Naive B cell (primary cell): ENCODE measurements at regions not wholly inside any gene's neighbourhood (a gene's known extent, or its start where the extent isn't known, plus 50 kb on each side); places are given as distances from the start of the nearest gene placed in this dataset.
A peak's percentile ranks its signal among the peaks of the same experiment; 100 is the strongest.

Experiments
- ATAC-seq, 2 donors: fragments of 150-1000 bp; cut with Tn5 transposase; 2 replicates each; pipeline ENCODE4 v1.10.0; 2021; ENCODE audit warnings: low read depth in 2 of 2, mild to moderate bottlenecking in 2 of 2, moderate library complexity in 2 of 2
- DNase-seq: peaks from one replicate; pipeline ENCODE4 v3.0.0; 2022
- H3K27ac Mint-ChIP-seq, 6 donors: one replicate each; pipeline ENCODE4 v1.8.0; 2020 to 2022; ENCODE audit warnings: mild to moderate bottlenecking in 6 of 6, mixed read lengths in 6 of 6, moderate library complexity in 5 of 6, inconsistent platforms in 2 of 6
- H3K27me3 Mint-ChIP-seq, 3 donors: one replicate each; pipeline ENCODE4 v1.8.0; 2021 to 2022; ENCODE audit warnings: mixed read lengths in 3 of 3, mild to moderate bottlenecking in 1 of 3
- H3K36me3 Mint-ChIP-seq, 2 donors: one replicate each; pipeline ENCODE4 v1.8.0; 2020 to 2022; ENCODE audit warnings: mixed read lengths in 2 of 2, inconsistent platforms in 1 of 2, mild to moderate bottlenecking in 1 of 2
- H3K4me1 Mint-ChIP-seq, 3 donors: one replicate each; pipeline ENCODE4 v1.8.0; 2020 to 2022; ENCODE audit warnings: mixed read lengths in 3 of 3, inconsistent platforms in 1 of 3, mild to moderate bottlenecking in 1 of 3, moderate library complexity in 1 of 3
- H3K4me3 Mint-ChIP-seq, 8 donors: one replicate each; pipeline ENCODE4 v1.8.0; 2020 to 2022; ENCODE audit warnings: mild to moderate bottlenecking in 8 of 8, mixed read lengths in 8 of 8, moderate library complexity in 8 of 8, inconsistent platforms in 2 of 8
- H3K9me3 Mint-ChIP-seq, 7 donors: one replicate each; pipeline ENCODE4 v1.8.0; 2020 to 2022; ENCODE audit warnings: mixed read lengths in 7 of 7, mild to moderate bottlenecking in 5 of 7, inconsistent platforms in 2 of 7, moderate library complexity in 1 of 7

DNA sequence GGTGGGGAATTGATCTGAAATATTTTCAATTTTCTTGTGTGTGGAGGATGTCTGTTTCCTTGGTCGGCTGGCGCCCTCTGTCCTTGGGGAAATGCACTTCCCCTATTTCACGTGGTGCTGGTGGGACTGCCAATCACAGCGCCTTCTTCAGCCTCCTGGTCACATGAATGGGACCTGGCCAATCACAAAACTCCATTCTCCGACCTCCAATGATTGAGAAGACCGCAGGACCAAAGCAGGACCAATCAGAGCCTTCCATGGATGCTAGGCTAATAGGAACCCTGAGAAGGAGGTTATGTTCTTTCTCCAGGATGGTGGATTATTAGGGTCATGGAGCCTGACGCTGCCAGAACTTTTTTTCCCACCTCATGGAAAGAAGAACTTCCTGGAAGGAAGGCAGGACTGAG is 188.7 kb downstream of the TTC8 start:
- Mint-ChIP-seq H3K27ac (no peak overlapping the region), H3K4me3 (no peak overlapping the region), H3K27me3 (peaks cover 5 to 13% (median 8%) of the 10 kb centered on the region in 3 donors), H3K9me3 (peaks cover 0 to 5% (median 0%) of the 10 kb centered on the region in 7 donors), H3K4me1 (peaks cover 0 to 3% (median 2%) of the 10 kb centered on the region in 3 donors), H3K36me3 (no peaks in the 10 kb centered on the region)
- DNase-seq, result no peak
- peak in 1 of 2 donors; percentile 40 for ATAC-seq

DNA sequence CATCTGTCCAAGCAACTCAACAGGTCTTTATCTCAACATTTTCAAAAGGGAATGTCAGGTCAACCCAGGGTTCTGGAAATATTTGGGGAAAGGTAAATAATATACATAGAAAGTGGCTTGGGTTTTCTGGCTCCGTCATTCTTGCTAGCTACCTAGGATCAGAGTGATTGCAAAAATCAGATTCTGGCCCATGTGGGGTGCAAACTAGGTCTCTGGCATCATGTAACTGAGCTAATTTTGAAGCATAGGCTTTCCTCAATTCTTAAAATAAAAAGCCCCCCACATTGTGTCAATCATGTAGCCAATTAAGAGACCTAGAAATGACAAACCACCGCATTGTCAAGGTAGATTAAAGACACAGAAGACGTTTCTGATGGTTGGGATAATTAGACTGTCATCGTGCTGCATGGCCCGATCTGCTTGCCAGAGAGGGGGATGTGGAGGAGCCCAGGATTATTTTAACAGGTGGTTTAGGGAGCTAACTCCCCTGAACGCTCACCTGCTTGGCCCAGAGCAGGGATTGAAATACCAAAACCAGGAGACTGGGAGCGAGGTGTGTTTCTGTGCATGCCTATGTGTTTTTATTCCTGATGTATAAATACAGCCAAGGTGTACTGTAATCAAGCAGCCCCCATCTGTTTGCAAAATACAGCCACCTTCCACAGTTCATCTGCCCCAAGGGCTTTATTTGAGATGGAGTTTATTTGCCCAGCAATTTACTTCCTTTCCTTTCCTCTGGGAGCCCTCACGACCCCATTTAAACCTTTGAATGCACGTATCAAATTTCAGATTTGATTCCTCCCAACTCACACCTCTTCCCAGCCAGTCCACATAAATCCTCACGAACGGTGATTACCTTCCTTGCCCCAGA is 189.5 kb downstream of the TTC8 start:
- H3K9me3 Mint-ChIP-seq, result peaks cover 0 to 5% (median 0%) of the 10 kb centered on the region in 7 donors
- H3K27me3 Mint-ChIP-seq, result peaks cover 8 to 9% (median 9%) of the 10 kb centered on the region in 3 donors
- no peak for DNase-seq
- no peak for ATAC-seq
- H3K36me3 Mint-ChIP-seq, result no peaks in the 10 kb centered on the region
- peaks cover 0 to 3% (median 2%) of the 10 kb centered on the region in 3 donors for H3K4me1 Mint-ChIP-seq
- H3K27ac Mint-ChIP-seq, result no peak overlapping the region
- H3K4me3 Mint-ChIP-seq, result no peak overlapping the region

DNA sequence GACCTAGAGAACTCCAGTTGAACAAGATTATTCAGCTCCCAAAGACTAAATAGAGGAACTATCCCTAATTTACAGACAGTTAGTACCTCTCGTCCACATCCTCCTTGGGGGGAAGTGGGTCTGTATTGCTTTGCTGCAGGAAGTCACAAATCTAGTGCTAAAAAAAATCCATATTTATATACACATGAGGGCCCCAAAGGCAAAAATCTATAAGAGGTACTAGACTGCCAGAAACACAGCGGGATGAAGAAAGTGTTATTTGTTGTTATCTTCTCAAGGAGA is 190.1 kb downstream of the TTC8 start:
- Mint-ChIP-seq H3K27ac (no peak overlapping the region), H3K27me3 (peaks cover 8 to 9% (median 8%) of the 10 kb centered on the region in 3 donors)

DNA sequence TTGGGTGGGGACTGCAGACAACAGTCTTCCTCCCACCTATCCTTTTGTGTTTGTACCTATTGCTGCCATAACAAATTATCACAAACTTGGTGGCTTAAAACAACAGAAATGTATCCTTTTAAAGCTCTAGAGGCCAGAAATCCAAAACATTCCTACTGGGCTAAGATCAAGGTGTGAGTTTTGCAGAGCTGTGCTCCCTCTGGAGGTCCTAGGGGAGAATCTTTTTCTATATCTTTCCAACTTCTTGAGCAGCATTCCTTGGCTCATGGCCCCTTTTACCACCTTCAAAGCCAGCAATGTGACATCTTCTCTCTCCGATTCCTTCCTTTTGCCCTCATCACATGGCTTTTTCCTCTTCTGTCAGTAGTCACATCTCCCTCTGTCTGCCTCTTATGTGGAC is 190.6 kb downstream of the TTC8 start:
- peaks cover 0 to 3% (median 2%) of the 10 kb centered on the region in 3 donors for H3K4me1 Mint-ChIP-seq
- H3K27ac Mint-ChIP-seq, result no peak overlapping the region
- H3K36me3 Mint-ChIP-seq, result no peaks in the 10 kb centered on the region
- no peak for DNase-seq
- H3K9me3 Mint-ChIP-seq, result peaks cover 0 to 5% (median 0%) of the 10 kb centered on the region in 7 donors
- ATAC-seq, result no peak
- peaks cover 8 to 9% (median 8%) of the 10 kb centered on the region in 3 donors for H3K27me3 Mint-ChIP-seq
- H3K4me3 Mint-ChIP-seq, result no peak overlapping the region

More for the DNA sequence above, 190.1 kb downstream of the TTC8 start:
- ATAC-seq, result no peak
- H3K36me3 Mint-ChIP-seq, result no peaks in the 10 kb centered on the region
- H3K9me3 Mint-ChIP-seq, result peaks cover 0 to 5% (median 0%) of the 10 kb centered on the region in 7 donors
- H3K4me3 Mint-ChIP-seq, result no peak overlapping the region
- no peak for DNase-seq
- H3K4me1 Mint-ChIP-seq, result peaks cover 0 to 3% (median 2%) of the 10 kb centered on the region in 3 donors

DNA sequence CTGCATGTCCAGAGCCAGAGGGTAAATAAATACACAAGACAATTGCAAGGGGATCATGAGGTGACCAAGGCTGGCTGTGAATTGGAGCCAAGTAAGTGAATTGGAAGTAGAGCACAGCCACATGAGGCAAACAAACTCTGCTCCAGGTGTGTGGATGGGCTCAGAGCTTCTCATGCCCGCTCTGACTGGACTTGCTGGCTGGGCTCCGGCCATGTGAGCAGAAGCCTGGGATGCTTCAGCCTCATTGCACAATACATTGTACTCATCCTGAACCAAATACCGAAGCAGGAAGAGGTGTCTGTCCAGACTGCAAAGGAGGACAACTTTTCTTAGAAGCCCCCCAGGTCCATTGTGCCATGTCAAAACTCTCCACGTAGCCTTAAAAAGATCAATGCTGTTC is 193.0 kb downstream of the TTC8 start:
- DNase-seq, result no peak
- Mint-ChIP-seq H3K36me3 (no peaks in the 10 kb centered on the region), H3K4me3 (no peak overlapping the region), H3K4me1 (peaks cover 0 to 3% (median 2%) of the 10 kb centered on the region in 3 donors), H3K9me3 (peaks cover 0 to under 1% (median 0%) of the 10 kb centered on the region in 7 donors), H3K27me3 (peaks cover 21 to 25% (median 23%) of the 10 kb centered on the region in 3 donors), H3K27ac (no peak overlapping the region)
- ATAC-seq, result no peak

DNA sequence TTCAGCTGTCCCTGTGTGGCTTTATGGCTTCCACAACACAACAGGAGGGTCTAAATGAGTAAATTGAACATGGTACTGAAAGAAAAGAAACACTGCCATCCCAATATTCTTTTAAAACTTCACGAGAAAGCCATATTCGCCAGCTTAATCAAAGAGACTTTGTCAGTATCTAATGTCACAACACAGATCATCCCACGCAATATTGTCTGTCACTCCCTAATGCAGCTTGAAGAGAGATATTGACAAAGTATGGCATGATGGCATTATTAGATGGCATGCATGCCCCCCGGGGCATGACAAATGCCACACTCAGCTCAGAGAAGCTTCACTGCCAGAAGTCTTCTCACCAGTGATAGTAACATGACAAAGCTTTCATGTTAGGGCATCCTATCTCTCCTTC is 197.8 kb downstream of the TTC8 start:
- DNase-seq (no peak), ATAC-seq (no peak)
- Mint-ChIP-seq H3K4me3 (no peak overlapping the region), H3K27me3 (peaks cover 44 to 47% (median 45%) of the 10 kb centered on the region in 3 donors), H3K27ac (no peak overlapping the region), H3K36me3 (no peaks in the 10 kb centered on the region), H3K4me1 (peaks cover 0 to 4% (median 0%) of the 10 kb centered on the region in 3 donors), H3K9me3 (no peaks in the 10 kb centered on the region)

DNA sequence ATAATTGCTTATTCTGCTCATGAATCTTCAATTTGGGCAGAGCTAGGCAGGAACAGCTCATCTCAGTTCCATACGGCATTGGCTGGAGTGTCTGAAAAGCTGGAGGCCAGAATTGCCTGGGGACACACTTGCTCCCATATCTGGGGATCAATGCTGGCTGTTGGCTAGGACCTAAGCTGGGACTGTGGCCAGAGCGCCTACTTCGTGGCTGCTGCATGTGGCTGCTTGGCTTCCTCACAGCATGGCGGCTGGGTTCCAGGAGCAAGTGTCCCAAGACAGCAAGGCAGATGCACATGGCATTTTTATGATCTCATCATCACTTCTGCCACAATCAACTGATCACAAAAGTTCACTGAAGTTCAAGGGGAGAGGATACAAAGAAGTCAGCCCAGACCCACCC is 200.2 kb downstream of the TTC8 start:
- DNase-seq (no peak), ATAC-seq (no peak)
- H3K4me1 Mint-ChIP-seq, result peaks cover 0 to 6% (median 4%) of the 10 kb centered on the region in 3 donors
- peaks cover 0 to 10% (median 0%) of the 10 kb centered on the region in 7 donors for H3K9me3 Mint-ChIP-seq
- no peaks in the 10 kb centered on the region for H3K36me3 Mint-ChIP-seq
- no peak overlapping the region for H3K27ac Mint-ChIP-seq
- H3K4me3 Mint-ChIP-seq, result peak overlapping the region in 1 of 8 donors; percentile 17
- peaks cover 57 to 63% (median 62%) of the 10 kb centered on the region in 3 donors for H3K27me3 Mint-ChIP-seq

DNA sequence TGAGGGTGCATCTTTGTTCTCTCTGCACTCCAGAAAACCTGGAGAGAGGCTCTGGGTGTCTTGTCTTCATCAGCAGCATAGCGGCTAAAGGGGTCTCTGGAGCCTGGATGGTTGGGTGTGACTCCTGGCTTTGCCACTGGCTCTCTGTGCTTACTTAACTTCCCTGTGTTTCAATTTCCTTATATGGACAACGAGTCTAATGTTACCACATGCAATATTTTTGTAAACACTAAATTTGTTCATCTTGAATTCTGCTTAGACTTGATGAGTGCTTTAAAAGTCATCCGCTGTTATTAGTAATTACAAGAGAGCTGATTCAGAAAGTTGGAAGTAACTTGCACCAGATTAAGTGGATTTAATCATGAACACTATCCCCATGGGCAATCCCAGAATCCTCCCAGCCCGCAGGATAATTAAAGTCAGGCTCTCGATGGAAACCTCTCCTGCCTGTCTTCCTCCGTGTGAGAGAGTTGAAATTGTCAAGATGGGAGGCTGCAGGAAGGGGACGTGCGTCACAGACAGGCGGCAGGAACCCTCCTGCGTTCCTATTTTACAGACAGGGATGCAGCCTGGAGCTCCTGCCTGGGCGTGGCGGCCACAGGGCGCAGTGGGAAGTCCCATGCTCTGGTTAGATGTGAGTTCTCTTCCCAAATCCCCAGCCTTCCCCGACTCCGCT is 201.2 kb downstream of the TTC8 start:
- DNase-seq, result no peak

DNA sequence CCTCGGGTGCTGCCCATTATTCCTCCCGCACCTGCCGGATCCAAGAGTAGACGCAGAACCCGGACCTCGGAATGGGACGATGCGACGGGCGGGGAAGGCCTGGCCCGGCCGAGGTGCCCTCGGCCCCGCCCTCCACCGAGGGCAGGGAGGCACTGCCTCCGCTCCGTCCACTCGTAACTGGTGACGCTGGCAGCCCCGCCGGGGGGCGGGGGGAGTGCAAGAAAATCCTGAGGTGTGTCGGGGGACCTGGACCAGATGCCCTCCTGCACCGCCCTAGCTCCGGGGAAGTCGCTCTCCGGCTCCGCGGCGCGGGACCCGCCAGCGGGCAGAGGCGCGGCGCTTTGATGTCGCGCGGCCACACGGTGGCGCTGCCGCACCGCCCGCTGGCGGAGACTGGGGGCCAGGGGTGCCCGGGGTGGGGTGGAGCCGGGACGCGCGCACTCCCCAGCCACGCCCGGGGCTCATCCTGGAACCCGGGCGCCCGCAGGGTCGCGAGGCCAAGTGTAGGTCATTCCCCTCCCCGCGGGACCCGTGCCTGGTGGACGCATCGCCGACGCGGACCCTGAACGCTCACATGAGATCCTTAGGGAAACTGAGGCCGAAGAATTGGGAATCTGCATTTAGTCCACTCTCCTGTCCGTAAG is 202.8 kb downstream of the TTC8 start:
- Mint-ChIP-seq H3K36me3 (no peaks in the 10 kb centered on the region), H3K4me1 (peaks cover 0 to 6% (median 4%) of the 10 kb centered on the region in 3 donors), H3K4me3 (peak overlapping the region in 7 of 8 donors; percentile 57 to 87 (median 77)), H3K27me3 (peaks cover 58 to 68% (median 62%) of the 10 kb centered on the region in 3 donors), H3K27ac (peak overlapping the region in 2 of 6 donors; percentile 22 to 71), H3K9me3 (peaks cover 0 to 10% (median 0%) of the 10 kb centered on the region in 7 donors)
- ATAC-seq (peak; percentile 90 to 92), DNase-seq (peak; percentile 58)

More for the DNA sequence above, 201.2 kb downstream of the TTC8 start:
- peaks cover 64 to 73% (median 72%) of the 10 kb centered on the region in 3 donors for H3K27me3 Mint-ChIP-seq
- H3K4me3 Mint-ChIP-seq, result peak overlapping the region in 2 of 8 donors; percentile 34 to 47
- H3K4me1 Mint-ChIP-seq, result peaks cover 0 to 6% (median 4%) of the 10 kb centered on the region in 3 donors
- H3K27ac Mint-ChIP-seq, result peak overlapping the region in 1 of 6 donors; percentile 80
- peaks cover 0 to 10% (median 0%) of the 10 kb centered on the region in 7 donors for H3K9me3 Mint-ChIP-seq
- no peak for ATAC-seq
- no peaks in the 10 kb centered on the region for H3K36me3 Mint-ChIP-seq

DNA sequence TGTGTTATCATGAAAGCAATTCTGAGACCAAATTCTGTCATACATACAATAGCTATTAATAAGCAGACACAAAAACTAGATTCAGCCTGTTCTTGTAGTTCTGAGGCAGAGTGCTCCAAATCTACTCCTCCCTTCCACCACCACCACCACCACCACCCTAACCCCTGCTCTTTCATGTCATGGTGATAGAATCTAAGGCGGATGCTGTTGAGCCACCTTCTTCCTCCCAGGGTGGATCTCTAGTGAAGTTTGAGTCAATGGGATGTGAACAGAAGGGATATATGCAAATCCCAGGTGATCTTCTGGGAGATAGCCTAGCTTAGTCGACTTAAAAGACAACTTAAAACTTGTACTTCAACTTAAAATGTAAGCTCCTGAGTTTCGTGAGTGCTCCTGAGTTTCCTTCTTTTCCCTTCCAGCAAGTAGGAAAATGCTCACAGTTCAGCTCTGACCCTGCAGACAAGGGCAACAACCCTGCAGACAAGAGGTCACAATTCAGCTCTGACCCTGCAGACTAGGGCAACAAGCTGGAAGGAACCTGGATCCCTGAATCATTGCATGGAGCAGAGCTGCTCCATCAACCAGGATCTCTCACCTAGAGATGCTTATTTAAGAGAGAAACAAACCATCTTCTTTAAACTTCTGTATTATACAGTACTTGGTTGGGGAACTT is 204.1 kb downstream of the TTC8 start:
- no peak for DNase-seq
- Mint-ChIP-seq H3K27me3 (peaks cover 48 to 54% (median 52%) of the 10 kb centered on the region in 3 donors), H3K4me1 (peaks cover 0 to 6% (median 4%) of the 10 kb centered on the region in 3 donors), H3K36me3 (no peaks in the 10 kb centered on the region), H3K4me3 (peak overlapping the region in 6 of 8 donors; percentile 60 to 87 (median 79)), H3K27ac (no peak overlapping the region), H3K9me3 (peaks cover 0 to 10% (median 0%) of the 10 kb centered on the region in 7 donors)
- no peak for ATAC-seq

DNA sequence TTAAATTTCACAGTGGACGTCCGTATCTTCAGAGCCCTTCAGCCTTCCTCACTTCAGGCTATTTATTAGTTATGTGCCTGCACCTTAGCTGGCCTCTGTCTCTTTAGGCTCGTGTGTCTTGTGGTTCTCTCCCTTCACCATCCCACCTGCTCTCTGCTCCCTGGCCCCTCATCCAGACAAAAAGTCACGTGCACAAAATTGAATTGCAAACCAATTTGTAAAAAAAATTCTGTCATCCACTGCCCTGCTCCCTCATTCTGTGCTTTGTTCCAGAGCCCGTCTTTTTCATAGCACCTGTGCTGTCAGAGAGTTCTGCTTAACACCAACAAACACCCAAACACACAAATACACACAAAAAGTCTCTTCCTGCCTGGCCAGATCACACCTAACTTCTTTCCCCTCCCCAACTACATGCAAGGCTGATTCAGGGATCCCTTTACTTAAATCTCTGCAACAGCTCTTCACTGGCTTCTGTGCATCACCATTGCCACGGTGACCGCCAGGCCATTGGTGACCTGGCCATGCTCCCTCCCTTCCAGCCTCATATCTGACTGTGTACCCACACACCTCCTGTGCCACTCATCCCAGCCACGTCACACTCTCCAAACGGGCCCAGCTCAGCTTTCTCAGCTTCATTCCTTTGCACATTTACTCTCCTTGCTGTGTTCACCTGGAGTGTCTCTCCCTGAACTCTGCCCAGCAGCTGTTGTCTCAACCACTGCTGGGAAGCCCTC is 205.7 kb downstream of the TTC8 start:
- Mint-ChIP-seq H3K27ac (peak overlapping the region in 1 of 6 donors; percentile 52), H3K4me3 (no peak overlapping the region), H3K4me1 (peaks cover 0 to 6% (median 4%) of the 10 kb centered on the region in 3 donors), H3K27me3 (peaks cover 36 to 45% (median 43%) of the 10 kb centered on the region in 3 donors), H3K36me3 (no peaks in the 10 kb centered on the region), H3K9me3 (peaks cover 0 to 10% (median 0%) of the 10 kb centered on the region in 7 donors)
- ATAC-seq (no peak), DNase-seq (no peak)

DNA sequence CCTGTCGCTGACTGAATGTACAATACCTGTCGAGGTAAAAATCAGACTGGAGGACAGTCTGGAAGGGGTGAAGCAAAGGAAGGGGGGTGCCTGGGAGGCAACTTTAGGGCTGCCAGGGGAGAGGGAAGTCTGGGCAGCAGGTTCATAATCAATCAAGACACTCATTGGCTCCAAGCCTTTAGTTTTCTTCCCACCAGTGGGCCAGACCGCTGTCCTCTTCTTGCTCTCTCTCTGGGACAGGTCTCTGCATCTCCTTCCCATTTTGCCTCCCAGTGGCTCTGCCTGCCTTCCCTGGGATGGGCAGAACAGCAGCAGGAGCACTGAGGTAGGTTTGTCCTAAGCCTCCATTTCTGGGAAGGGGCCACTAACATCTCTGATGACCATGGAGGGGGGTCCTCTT is 206.5 kb downstream of the TTC8 start:
- ATAC-seq (no peak), DNase-seq (no peak)
- Mint-ChIP-seq H3K4me1 (peaks cover 0 to 6% (median 4%) of the 10 kb centered on the region in 3 donors), H3K36me3 (no peaks in the 10 kb centered on the region), H3K4me3 (no peak overlapping the region), H3K27ac (peak overlapping the region in 1 of 6 donors; percentile 11), H3K9me3 (peaks cover 0 to 10% (median 0%) of the 10 kb centered on the region in 7 donors), H3K27me3 (peaks cover 43 to 47% (median 44%) of the 10 kb centered on the region in 3 donors)
